CD14-positive monocyte (primary cell): ENCODE measurements at regions not wholly inside any gene's neighbourhood (a gene's known extent, or its start where the extent isn't known, plus 50 kb on each side); places are given as distances from the start of the nearest gene placed in this dataset.
A peak's percentile ranks its signal among the peaks of the same experiment; 100 is the strongest.

Experiments
- DNase-seq, 3 donors: peaks; one replicate each; pipeline ENCODE4 v3.0.0-alpha.2; 2011 to 2022
- H2AFZ ChIP-seq: 2 replicates; pipeline ENCODE4 v1.6.0; 2012; ENCODE audit warnings: mild to moderate bottlenecking, low read depth, low read length, inconsistent platforms; ENCODE audit not compliant: insufficient read depth, poor library complexity, severe bottlenecking
- H3K27ac ChIP-seq, 2 donors: 1 replicate in 1 of 2; 2 replicates in 1 of 2; pipeline ENCODE4 v1.5.1; 2012 to 2013; ENCODE audit warnings: low read length in 2 of 2, control low read depth in 1 of 2, inconsistent platforms in 1 of 2, low read depth in 1 of 2, mild to moderate bottlenecking in 1 of 2
- H3K27me3 ChIP-seq, 2 donors: one replicate each; pipeline versions ENCODE4 v1.6.0 to v1.6.1; 2011 to 2013; ENCODE audit warnings: low read length in 2 of 2; ENCODE audit not compliant: control insufficient read depth in 2 of 2, insufficient read depth in 2 of 2
- H3K36me3 ChIP-seq, 2 donors: replicated peaks in 1 of 2; 1 replicate in 1 of 2; 2 replicates in 1 of 2; pipeline versions ENCODE4 v1.5.1 to v1.6.1; 2012 to 2013; ENCODE audit warnings: low read length in 2 of 2, control low read depth in 1 of 2, inconsistent platforms in 1 of 2, mild to moderate bottlenecking in 1 of 2; ENCODE audit not compliant: insufficient read depth in 2 of 2, control insufficient read depth in 1 of 2
- H3K4me1 ChIP-seq, 2 donors: 1 replicate in 1 of 2; 2 replicates in 1 of 2; pipeline versions ENCODE4 v1.5.1 to v1.6.1; 2012 to 2013; ENCODE audit warnings: low read length in 2 of 2, control low read depth in 1 of 2, inconsistent platforms in 1 of 2, mild to moderate bottlenecking in 1 of 2, moderate library complexity in 1 of 2; ENCODE audit not compliant: insufficient read depth in 2 of 2, control insufficient read depth in 1 of 2
- H3K4me2 ChIP-seq: replicated peaks from 2 replicates; pipeline ENCODE3; 2012; ENCODE audit warnings: low read length, moderate library complexity, mild to moderate bottlenecking; ENCODE audit not compliant: poor library complexity, severe bottlenecking; ENCODE audit errors: extremely low read depth
- H3K4me3 ChIP-seq, 3 experiments: fragments of 200-600 bp in 1 of 3; sonication (generic) in 1 of 3; replicated peaks in 1 of 3; 1 replicate in 2 of 3; 2 replicates in 1 of 3; pipeline ENCODE4 v1.5.1; 2011 to 2013; ENCODE audit warnings: low read length in 3 of 3, mild to moderate bottlenecking in 3 of 3, control low read depth in 2 of 3, low read depth in 2 of 3, inconsistent platforms in 1 of 3, moderate library complexity in 1 of 3
- H3K79me2 ChIP-seq: 2 replicates; pipeline ENCODE4 v1.6.0; 2012; ENCODE audit warnings: mild to moderate bottlenecking, control low read depth, inconsistent platforms, low read length, moderate library complexity; ENCODE audit not compliant: insufficient read depth
- H3K9ac ChIP-seq: 2 replicates; pipeline ENCODE4 v1.6.0; 2017; ENCODE audit warnings: low read length, mild to moderate bottlenecking; ENCODE audit not compliant: insufficient read depth, poor library complexity, severe bottlenecking
- H3K9me3 ChIP-seq, 2 donors: replicated peaks in 1 of 2; 1 replicate in 1 of 2; 2 replicates in 1 of 2; pipeline versions ENCODE4 v1.5.1 to v1.6.1; 2012 to 2013; ENCODE audit warnings: low read length in 2 of 2, control low read depth in 1 of 2; ENCODE audit not compliant: control insufficient read depth in 1 of 2, insufficient read depth in 1 of 2
- H4K20me1 ChIP-seq: 2 replicates; pipeline ENCODE4 v1.6.0; 2012; ENCODE audit warnings: mild to moderate bottlenecking, low read length, control low read depth, moderate library complexity; ENCODE audit not compliant: insufficient read depth
- H3K27ac Mint-ChIP-seq, 7 donors: one replicate each; pipeline ENCODE4 v1.8.0; 2020; ENCODE audit warnings: mild to moderate bottlenecking in 7 of 7, mixed read lengths in 7 of 7, moderate library complexity in 6 of 7, inconsistent platforms in 2 of 7
- H3K27me3 Mint-ChIP-seq, 3 donors: one replicate each; pipeline ENCODE4 v1.8.0; 2021 to 2022; ENCODE audit warnings: low read depth in 3 of 3, mild to moderate bottlenecking in 3 of 3, mixed read lengths in 3 of 3, moderate library complexity in 3 of 3, inconsistent platforms in 1 of 3
- H3K36me3 Mint-ChIP-seq, 2 donors: one replicate each; pipeline ENCODE4 v1.8.0; 2020; ENCODE audit warnings: mixed read lengths in 2 of 2, inconsistent platforms in 1 of 2, mild to moderate bottlenecking in 1 of 2
- H3K4me1 Mint-ChIP-seq: one replicate; pipeline ENCODE4 v1.8.0; 2020; ENCODE audit warnings: mild to moderate bottlenecking, mixed read lengths
- H3K4me3 Mint-ChIP-seq, 2 donors: one replicate each; pipeline ENCODE4 v1.8.0; 2020; ENCODE audit warnings: mild to moderate bottlenecking in 2 of 2, mixed read lengths in 2 of 2, moderate library complexity in 1 of 2
- H3K9me3 Mint-ChIP-seq, 7 donors: one replicate each; pipeline ENCODE4 v1.8.0; 2020 to 2022; ENCODE audit warnings: mixed read lengths in 7 of 7, mild to moderate bottlenecking in 6 of 7, moderate library complexity in 6 of 7, inconsistent platforms in 2 of 7
- WGBS: methylation state at CpG from one replicate; pipeline ENCODE4 v1.1.5; 2013; ENCODE audit warnings: missing lambda C conversion rate; ENCODE audit not compliant: insufficient coverage; 5-methylcytosine and 5-hydroxymethylcytosine counted together
- intact Hi-C, 2 donors: fragments of 100-400 bp; cut with micrococcal nuclease; formaldehyde crosslinking; loops; one replicate each; pipeline versions ENCODE4 v1.15.0 to v1.15.1; 2023
- TF ChIP-seq, protein P1 (sequence below): fragments of 200-600 bp; IDR thresholded peaks from one replicate; pipeline ENCODE4 v1.8.0; 2022; ENCODE audit warnings: antibody characterized with exemption, mild to moderate bottlenecking

DNA sequence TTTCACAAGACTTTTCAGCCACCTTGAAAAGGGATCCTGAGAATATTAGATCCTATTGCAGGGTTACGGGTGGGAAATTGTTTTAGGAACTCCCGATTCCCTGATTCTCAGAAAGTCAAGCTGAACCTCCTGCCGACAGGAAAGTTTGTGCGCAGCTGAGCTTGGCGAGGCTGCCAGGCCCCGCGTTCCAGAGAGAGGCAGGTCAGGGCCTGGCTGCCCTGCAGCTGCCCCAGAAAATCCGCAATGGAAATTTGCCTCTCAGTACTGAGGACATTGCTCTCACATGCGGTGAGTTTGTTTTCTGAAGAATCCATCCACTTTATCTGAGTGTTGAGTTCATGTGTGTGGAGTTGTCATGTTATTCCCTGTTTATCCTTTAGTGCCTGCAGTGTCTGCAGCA lies 144.2 kb downstream of the RTP5 start:
- Mint-ChIP-seq H3K27me3 (peaks cover 13 to 36% (median 13%) of the 10 kb centered on the region in 3 donors), H3K4me1 (peaks cover 19% of the 10 kb centered on the region), H3K9me3 (peaks cover 0 to 3% (median 0%) of the 10 kb centered on the region in 7 donors), H3K36me3 (no peaks in the 10 kb centered on the region), H3K4me3 (no peak overlapping the region), H3K27ac (no peak overlapping the region)
- Histone ChIP-seq H3K4me3 (no peak overlapping the region), H3K4me2 (no peak overlapping the region), H3K9ac (no peak overlapping the region), H3K9me3 (no peaks in the 10 kb centered on the region), H2AFZ (no peak overlapping the region), H3K4me1 (peaks cover 5% of the 10 kb centered on the region in 2 donors), H3K36me3 (no peaks in the 10 kb centered on the region), H3K27me3 (no peaks in the 10 kb centered on the region), H3K27ac (no peak overlapping the region), H3K79me2 (no peaks in the 10 kb centered on the region), H4K20me1 (no peaks in the 10 kb centered on the region)
- TF ChIP-seq, protein P1, sequence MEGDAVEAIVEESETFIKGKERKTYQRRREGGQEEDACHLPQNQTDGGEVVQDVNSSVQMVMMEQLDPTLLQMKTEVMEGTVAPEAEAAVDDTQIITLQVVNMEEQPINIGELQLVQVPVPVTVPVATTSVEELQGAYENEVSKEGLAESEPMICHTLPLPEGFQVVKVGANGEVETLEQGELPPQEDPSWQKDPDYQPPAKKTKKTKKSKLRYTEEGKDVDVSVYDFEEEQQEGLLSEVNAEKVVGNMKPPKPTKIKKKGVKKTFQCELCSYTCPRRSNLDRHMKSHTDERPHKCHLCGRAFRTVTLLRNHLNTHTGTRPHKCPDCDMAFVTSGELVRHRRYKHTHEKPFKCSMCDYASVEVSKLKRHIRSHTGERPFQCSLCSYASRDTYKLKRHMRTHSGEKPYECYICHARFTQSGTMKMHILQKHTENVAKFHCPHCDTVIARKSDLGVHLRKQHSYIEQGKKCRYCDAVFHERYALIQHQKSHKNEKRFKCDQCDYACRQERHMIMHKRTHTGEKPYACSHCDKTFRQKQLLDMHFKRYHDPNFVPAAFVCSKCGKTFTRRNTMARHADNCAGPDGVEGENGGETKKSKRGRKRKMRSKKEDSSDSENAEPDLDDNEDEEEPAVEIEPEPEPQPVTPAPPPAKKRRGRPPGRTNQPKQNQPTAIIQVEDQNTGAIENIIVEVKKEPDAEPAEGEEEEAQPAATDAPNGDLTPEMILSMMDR = no peak
- 92% methylated on average over 8 of the region's 9 CpGs for WGBS
- intact Hi-C loops = no loop called here
- no peak for DNase-seq

DNA sequence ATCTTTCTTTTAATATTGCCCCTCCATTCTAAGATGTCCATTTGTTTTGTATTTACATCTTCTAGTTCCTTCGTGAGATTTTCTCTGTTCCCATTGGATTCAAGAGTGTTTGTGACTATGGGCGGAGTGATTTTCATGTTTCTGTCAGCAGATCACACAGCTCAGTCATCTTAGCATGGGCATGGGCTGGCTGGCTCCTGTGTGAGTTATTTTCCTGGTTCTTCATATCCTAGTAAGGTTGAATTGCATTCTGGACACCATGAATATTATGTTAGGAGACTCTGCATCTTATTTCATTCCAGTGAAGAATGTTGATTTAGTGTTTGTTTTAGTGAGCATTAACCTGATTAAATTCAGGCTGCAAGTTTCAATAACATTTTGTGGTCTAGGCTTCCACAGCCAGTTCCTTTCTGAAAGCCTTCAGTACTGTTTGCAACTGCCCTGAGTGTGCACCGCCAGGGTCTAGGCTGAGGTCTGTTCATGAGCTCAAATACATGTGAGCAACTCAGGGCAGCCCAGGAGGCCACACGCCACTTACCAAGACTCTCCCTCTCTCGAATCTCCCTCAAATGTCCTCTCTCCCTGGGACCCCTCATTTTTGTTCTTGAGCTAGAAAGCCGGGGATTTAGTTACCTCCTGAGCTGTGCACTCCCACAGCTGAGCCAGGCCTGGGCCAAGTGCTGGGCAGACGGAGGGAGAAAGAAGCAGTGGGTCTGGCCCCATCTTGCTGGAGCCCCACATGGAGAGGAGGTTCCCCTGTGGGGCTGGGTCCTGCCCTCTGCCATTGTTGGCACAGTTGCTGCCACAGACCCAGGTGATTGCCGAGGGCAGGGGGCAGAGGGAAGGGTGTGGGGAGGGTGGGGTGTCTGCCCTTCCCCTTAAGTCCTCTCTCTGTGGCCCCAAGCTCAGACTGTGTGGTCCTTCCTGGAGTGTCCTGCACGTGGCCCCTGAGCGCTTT lies 145.9 kb downstream of the RTP5 start:
- Histone ChIP-seq H3K36me3 (no peaks in the 10 kb centered on the region), H4K20me1 (no peaks in the 10 kb centered on the region), H3K27ac (no peak overlapping the region), H3K79me2 (no peaks in the 10 kb centered on the region), H3K4me3 (no peak overlapping the region), H3K4me2 (no peak overlapping the region), H3K27me3 (peaks cover 0 to under 1% of the 10 kb centered on the region in 2 donors), H3K9ac (no peak overlapping the region), H3K9me3 (no peaks in the 10 kb centered on the region), H2AFZ (no peak overlapping the region), H3K4me1 (peaks cover 5% of the 10 kb centered on the region in 2 donors)
- Mint-ChIP-seq H3K4me3 (peak overlapping the region in 1 of 2 donors; percentile 36), H3K36me3 (no peaks in the 10 kb centered on the region), H3K27me3 (peaks cover 18 to 48% (median 19%) of the 10 kb centered on the region in 3 donors), H3K9me3 (no peaks in the 10 kb centered on the region), H3K27ac (no peak overlapping the region), H3K4me1 (peaks cover 19% of the 10 kb centered on the region)
- TF ChIP-seq, protein P1 = no peak
- intact Hi-C loops = no loop called here
- no peak for DNase-seq
- WGBS = 91% methylated on average over 4 of the region's 10 CpGs
